ENCODE measurements at regions not wholly inside any gene's neighbourhood (a gene's known extent, or its start where the extent isn't known, plus 50 kb on each side); places are given as distances from the start of the nearest gene placed in this dataset.

DNA sequence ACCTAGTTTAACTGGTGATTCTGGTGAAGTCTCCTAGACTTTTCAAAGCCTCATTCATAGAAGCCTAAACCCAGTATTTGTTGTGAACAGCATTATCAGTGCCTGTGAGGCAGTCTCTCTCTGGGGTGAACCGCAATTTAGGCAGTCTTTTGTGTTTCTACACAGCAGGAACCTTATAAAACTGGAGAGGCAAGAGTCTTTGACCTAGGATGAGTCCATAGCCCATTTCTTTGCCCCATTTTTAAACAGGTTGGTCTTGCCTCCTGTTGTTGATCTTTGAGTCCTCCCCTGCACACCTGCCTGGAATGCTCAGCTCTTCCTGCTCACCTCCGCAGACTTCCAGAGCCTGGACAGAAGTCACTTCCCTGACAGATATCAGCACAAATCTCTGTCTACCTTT is 51.2 kb upstream of the NRP1 start:
- DNase-seq (ENCODE audit: low read depth, low spot score) = no peak
- H2AFZ ChIP-seq (ENCODE audit: control insufficient read depth, low read length) = no peak overlapping the region
- H3K36me3 ChIP-seq (ENCODE audit: control insufficient read depth in 2 of 2, extremely low read depth in 1 of 2, insufficient read depth in 2 of 2, low read length in 2 of 2) = no peaks in the 10 kb centered on the region
- no peak for TF ChIP-seq EZH2 (IDR thresholded peaks at IDR 0.05; ENCODE audit: low read length)
- TF ChIP-seq, protein P1, sequence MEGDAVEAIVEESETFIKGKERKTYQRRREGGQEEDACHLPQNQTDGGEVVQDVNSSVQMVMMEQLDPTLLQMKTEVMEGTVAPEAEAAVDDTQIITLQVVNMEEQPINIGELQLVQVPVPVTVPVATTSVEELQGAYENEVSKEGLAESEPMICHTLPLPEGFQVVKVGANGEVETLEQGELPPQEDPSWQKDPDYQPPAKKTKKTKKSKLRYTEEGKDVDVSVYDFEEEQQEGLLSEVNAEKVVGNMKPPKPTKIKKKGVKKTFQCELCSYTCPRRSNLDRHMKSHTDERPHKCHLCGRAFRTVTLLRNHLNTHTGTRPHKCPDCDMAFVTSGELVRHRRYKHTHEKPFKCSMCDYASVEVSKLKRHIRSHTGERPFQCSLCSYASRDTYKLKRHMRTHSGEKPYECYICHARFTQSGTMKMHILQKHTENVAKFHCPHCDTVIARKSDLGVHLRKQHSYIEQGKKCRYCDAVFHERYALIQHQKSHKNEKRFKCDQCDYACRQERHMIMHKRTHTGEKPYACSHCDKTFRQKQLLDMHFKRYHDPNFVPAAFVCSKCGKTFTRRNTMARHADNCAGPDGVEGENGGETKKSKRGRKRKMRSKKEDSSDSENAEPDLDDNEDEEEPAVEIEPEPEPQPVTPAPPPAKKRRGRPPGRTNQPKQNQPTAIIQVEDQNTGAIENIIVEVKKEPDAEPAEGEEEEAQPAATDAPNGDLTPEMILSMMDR (optimal IDR thresholded peaks at IDR 0.05 in 1 of 3, IDR thresholded peaks at IDR 0.05 in 1 of 3, conservative IDR thresholded peaks at IDR 0.05 in 1 of 3; ENCODE audit: extremely low read depth in 1 of 3, insufficient read depth in 2 of 3, low read length in 3 of 3) = no peak
- no peaks in the 10 kb centered on the region for H3K27me3 ChIP-seq (ENCODE audit: control insufficient read depth, extremely low read depth, insufficient read depth, low read length)
- no peak for FAIRE-seq
- H3K9me1 ChIP-seq (ENCODE audit: control insufficient read depth, extremely low read depth, insufficient read depth, low read length) = no peaks in the 10 kb centered on the region
- H3K4me2 ChIP-seq (ENCODE audit: control insufficient read depth, extremely low read depth, insufficient read depth, low read depth, low read length) = no peak overlapping the region
- H3K27ac ChIP-seq (ENCODE audit: control insufficient read depth, insufficient read depth, low read length) = no peak overlapping the region
- no peaks in the 10 kb centered on the region for H3K79me2 ChIP-seq (ENCODE audit: control insufficient read depth, insufficient read depth, low read length)
- no peak overlapping the region for H3K4me3 ChIP-seq (ENCODE audit: control insufficient read depth in 2 of 3, extremely low read depth in 1 of 3, insufficient read depth in 2 of 3, low read depth in 1 of 3, low read length in 3 of 3)
- dilution Hi-C loops (cut with MboI; ENCODE audit: extremely low pct_ligation_motif_present, low sequenced_read_pairs) = no loop called here
- H3K9me3 ChIP-seq (ENCODE audit: control insufficient read depth, low read depth, low read length) = no peaks in the 10 kb centered on the region
- H3K9ac ChIP-seq (ENCODE audit: control insufficient read depth, extremely low read depth, insufficient read depth, low read length) = no peak overlapping the region
- no peaks in the 10 kb centered on the region for H4K20me1 ChIP-seq (ENCODE audit: control insufficient read depth, extremely low read depth, insufficient read depth, low read length)
- H3K4me1 ChIP-seq (ENCODE audit: control insufficient read depth, extremely low read depth, insufficient read depth, low read length) = no peaks in the 10 kb centered on the region

DNA sequence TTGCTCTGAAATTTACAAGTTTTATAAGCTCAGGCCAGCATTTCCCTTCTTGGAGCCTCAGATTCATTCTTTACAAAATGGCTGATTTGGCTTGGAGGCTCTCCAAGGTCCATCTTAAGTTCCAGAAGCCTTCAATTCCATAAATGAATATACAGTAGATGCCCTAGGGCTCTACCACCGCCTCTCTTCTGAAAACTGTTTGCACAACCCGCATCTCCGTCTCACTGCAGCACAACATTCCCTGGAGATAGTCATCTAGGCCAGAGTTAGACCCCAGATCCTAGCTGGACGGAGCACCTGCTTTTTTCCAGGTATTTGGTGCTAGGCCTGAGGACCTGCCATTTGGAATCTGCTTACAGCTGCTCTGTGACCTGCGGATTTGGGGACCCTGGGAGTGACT is 50.5 kb upstream of the NRP1 start:
- no peaks in the 10 kb centered on the region for H3K9me3 ChIP-seq (ENCODE audit: control insufficient read depth, low read depth, low read length)
- dilution Hi-C loops (cut with MboI; ENCODE audit: extremely low pct_ligation_motif_present, low sequenced_read_pairs) = no loop called here
- H3K4me2 ChIP-seq (ENCODE audit: control insufficient read depth, extremely low read depth, insufficient read depth, low read depth, low read length) = no peak overlapping the region
- no peaks in the 10 kb centered on the region for H3K9me1 ChIP-seq (ENCODE audit: control insufficient read depth, extremely low read depth, insufficient read depth, low read length)
- no peak overlapping the region for H3K4me3 ChIP-seq (ENCODE audit: control insufficient read depth in 2 of 3, extremely low read depth in 1 of 3, insufficient read depth in 2 of 3, low read depth in 1 of 3, low read length in 3 of 3)
- FAIRE-seq (no peak), DNase-seq (ENCODE audit: low read depth, low spot score) (no peak)
- no peaks in the 10 kb centered on the region for H4K20me1 ChIP-seq (ENCODE audit: control insufficient read depth, extremely low read depth, insufficient read depth, low read length)
- TF ChIP-seq, protein P1 (optimal IDR thresholded peaks at IDR 0.05 in 1 of 3, IDR thresholded peaks at IDR 0.05 in 1 of 3, conservative IDR thresholded peaks at IDR 0.05 in 1 of 3; ENCODE audit: extremely low read depth in 1 of 3, insufficient read depth in 2 of 3, low read length in 3 of 3) = no peak
- no peak for TF ChIP-seq EZH2 (IDR thresholded peaks at IDR 0.05; ENCODE audit: low read length)
- H2AFZ ChIP-seq (ENCODE audit: control insufficient read depth, low read length) = no peak overlapping the region
- no peaks in the 10 kb centered on the region for H3K79me2 ChIP-seq (ENCODE audit: control insufficient read depth, insufficient read depth, low read length)
- H3K9ac ChIP-seq (ENCODE audit: control insufficient read depth, extremely low read depth, insufficient read depth, low read length) = no peak overlapping the region
- no peak overlapping the region for H3K27ac ChIP-seq (ENCODE audit: control insufficient read depth, insufficient read depth, low read length)
- H3K4me1 ChIP-seq (ENCODE audit: control insufficient read depth, extremely low read depth, insufficient read depth, low read length) = no peaks in the 10 kb centered on the region
- no peaks in the 10 kb centered on the region for H3K27me3 ChIP-seq (ENCODE audit: control insufficient read depth, extremely low read depth, insufficient read depth, low read length)
- H3K36me3 ChIP-seq (ENCODE audit: control insufficient read depth in 2 of 2, extremely low read depth in 1 of 2, insufficient read depth in 2 of 2, low read length in 2 of 2) = no peaks in the 10 kb centered on the region

Measured in keratinocyte (primary cell).